Adrenal gland (tissue), 9 donors: ENCODE measurements at regions not wholly inside any gene's neighbourhood (a gene's known extent, or its start where the extent isn't known, plus 50 kb on each side); places are given as distances from the start of the nearest gene placed in this dataset.

Source experiments
- DNase-seq, 7 donors: peaks; one replicate each; pipeline ENCODE4 v3.0.0-alpha.2; 2019 to 2020
- H3K27ac ChIP-seq, 5 donors: fragments of 200-600 bp; sonication (generic) in 4 of 5; 1 replicate in 3 of 5; 2 replicates in 2 of 5; pipeline versions ENCODE4 v1.5.1 to v1.8.0; 2016 to 2020; ENCODE audit warnings: mild to moderate bottlenecking in 1 of 5
- H3K27me3 ChIP-seq: fragments of 200-600 bp; 2 replicates; pipeline ENCODE4 v1.8.0; 2021
- H3K36me3 ChIP-seq, 2 donors: fragments of 200-600 bp; replicated peaks in 1 of 2; 1 replicate in 1 of 2; 2 replicates in 1 of 2; pipeline versions ENCODE4 v1.5.1 to v1.8.0; 2018 to 2022
- H3K4me1 ChIP-seq, 2 donors: fragments of 200-600 bp; replicated peaks in 1 of 2; 1 replicate in 1 of 2; 2 replicates in 1 of 2; pipeline versions ENCODE4 v1.5.1 to v1.8.0; 2018 to 2021
- H3K4me3 ChIP-seq, 4 donors: fragments of 200-600 bp; sonication (generic) in 3 of 4; one replicate each; pipeline ENCODE4 v1.5.1; 2016 to 2018
- H3K9me3 ChIP-seq, 3 donors: fragments of 200-600 bp; sonication (generic) in 1 of 3; replicated peaks in 1 of 3; 1 replicate in 2 of 3; 2 replicates in 1 of 3; pipeline versions ENCODE4 v1.5.1 to v1.8.0; 2016 to 2021
- POLR2A ChIP-seq, 2 donors: fragments of 450-650 bp; IDR thresholded peaks; one replicate each; pipeline ENCODE4 v1.6.1; 2017; ENCODE audit warnings: antibody characterized with exemption in 2 of 2, mild to moderate bottlenecking in 2 of 2, moderate library complexity in 1 of 2
- WGBS, 4 donors: extraction: QIAGEN DNeasy Blood & Tissue Kit in 2 of 4; methylation state at CpG; one replicate each; pipeline versions ENCODE4 v1.1.5 to v1.1.7; 2013 to 2017; 5-methylcytosine and 5-hydroxymethylcytosine counted together
- intact Hi-C, 2 donors: fragments of 100-400 bp; cut with DNase I; formaldehyde crosslinking; loops; one replicate each; pipeline versions ENCODE4 v1.14.1 to v1.15.0; 2022 to 2023
- TF ChIP-seq, protein P1 (sequence below), 6 experiments: fragments of 450-650 bp in 4 of 6; fragments of 200-600 bp in 2 of 6; sonication (generic) in 1 of 6; IDR thresholded peaks; 1 replicate in 5 of 6; 2 replicates in 1 of 6; pipeline versions ENCODE4 v1.5.1 to v1.8.0; 2016 to 2021; ENCODE audit warnings: antibody characterized with exemption in 6 of 6, mild to moderate bottlenecking in 2 of 6, moderate library complexity in 1 of 6
- donor health status: healthy with polysubstance abuse.
- donor health status: Bipolar disorder and iron deficiency.
- donor health status: DM: yes; HTN: yes; CAD: no.
- donor health status: DM: no; HTN: no; CAD: no.
- donor health status: DM: no; HTN: no; CAD: no.

GRCh38 chr20:57106030-57106682, 160.3 kb downstream of the BMP7 start:
- Histone ChIP-seq H3K9me3 (no peaks in the 10 kb centered on the region), H3K4me1 (no peaks in the 10 kb centered on the region), H3K4me3 (no peak overlapping the region), H3K27me3 (no peaks in the 10 kb centered on the region), H3K27ac (no peak overlapping the region), H3K36me3 (no peaks in the 10 kb centered on the region)
- no peak for DNase-seq
- TF ChIP-seq POLR2A (IDR thresholded peaks at IDR 0.05) = no peak
- TF ChIP-seq, protein P1, sequence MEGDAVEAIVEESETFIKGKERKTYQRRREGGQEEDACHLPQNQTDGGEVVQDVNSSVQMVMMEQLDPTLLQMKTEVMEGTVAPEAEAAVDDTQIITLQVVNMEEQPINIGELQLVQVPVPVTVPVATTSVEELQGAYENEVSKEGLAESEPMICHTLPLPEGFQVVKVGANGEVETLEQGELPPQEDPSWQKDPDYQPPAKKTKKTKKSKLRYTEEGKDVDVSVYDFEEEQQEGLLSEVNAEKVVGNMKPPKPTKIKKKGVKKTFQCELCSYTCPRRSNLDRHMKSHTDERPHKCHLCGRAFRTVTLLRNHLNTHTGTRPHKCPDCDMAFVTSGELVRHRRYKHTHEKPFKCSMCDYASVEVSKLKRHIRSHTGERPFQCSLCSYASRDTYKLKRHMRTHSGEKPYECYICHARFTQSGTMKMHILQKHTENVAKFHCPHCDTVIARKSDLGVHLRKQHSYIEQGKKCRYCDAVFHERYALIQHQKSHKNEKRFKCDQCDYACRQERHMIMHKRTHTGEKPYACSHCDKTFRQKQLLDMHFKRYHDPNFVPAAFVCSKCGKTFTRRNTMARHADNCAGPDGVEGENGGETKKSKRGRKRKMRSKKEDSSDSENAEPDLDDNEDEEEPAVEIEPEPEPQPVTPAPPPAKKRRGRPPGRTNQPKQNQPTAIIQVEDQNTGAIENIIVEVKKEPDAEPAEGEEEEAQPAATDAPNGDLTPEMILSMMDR (IDR thresholded peaks at IDR 0.05) = no peak
- WGBS, 4 donors = 74 to 85% (median 77%) methylated on average over 12 of the region's 12 CpGs
- intact Hi-C loops = no loop called here

DNA sequence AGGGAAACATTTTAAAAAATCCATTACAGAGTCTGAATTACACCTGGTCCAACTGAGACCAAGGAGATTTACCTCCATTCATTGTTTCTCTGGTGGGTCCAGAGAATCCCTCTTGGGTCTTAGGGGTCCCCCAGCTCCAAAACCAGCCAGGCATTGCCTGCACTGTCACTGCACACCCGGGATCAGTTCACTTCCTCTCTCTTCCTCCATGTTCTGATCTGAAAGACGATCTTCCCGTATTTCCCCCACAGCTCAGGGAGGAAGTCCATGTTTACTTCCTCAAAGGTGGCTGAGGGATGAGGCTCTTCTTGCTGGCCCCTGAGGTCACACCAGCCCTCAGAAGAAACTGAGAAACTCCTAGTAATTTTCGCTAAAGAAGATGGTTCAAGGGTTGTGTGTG, 159.7 kb downstream of the BMP7 start:
- 32 to 71% (median 54%) methylated on average over 3 to 4 of the region's 4 CpGs for WGBS, 4 donors
- intact Hi-C loops = no loop called here
- Histone ChIP-seq H3K9me3 (no peaks in the 10 kb centered on the region), H3K36me3 (no peaks in the 10 kb centered on the region), H3K4me3 (no peak overlapping the region), H3K27me3 (no peaks in the 10 kb centered on the region), H3K27ac (no peak overlapping the region), H3K4me1 (no peaks in the 10 kb centered on the region)
- DNase-seq = no peak
- no peak for TF ChIP-seq POLR2A (IDR thresholded peaks at IDR 0.05)
- TF ChIP-seq, protein P1 (IDR thresholded peaks at IDR 0.05) = no peak

GRCh38 chr20:57107208-57107607, 159.2 kb downstream of the BMP7 start:
- Histone ChIP-seq H3K36me3 (no peaks in the 10 kb centered on the region), H3K27ac (no peak overlapping the region), H3K4me3 (no peak overlapping the region), H3K4me1 (no peaks in the 10 kb centered on the region), H3K9me3 (no peaks in the 10 kb centered on the region), H3K27me3 (no peaks in the 10 kb centered on the region)
- TF ChIP-seq, protein P1 (IDR thresholded peaks at IDR 0.05) = no peak
- no peak for TF ChIP-seq POLR2A (IDR thresholded peaks at IDR 0.05)
- intact Hi-C loops = no loop called here
- 68 to 77% (median 74%) methylated on average over 7 to 13 of the region's 13 CpGs for WGBS, 4 donors
- no peak for DNase-seq

- Histone ChIP-seq H3K4me1 (no peaks in the 10 kb centered on the region), H3K9me3 (no peaks in the 10 kb centered on the region), H3K36me3 (no peaks in the 10 kb centered on the region), H3K27ac (no peak overlapping the region), H3K27me3 (no peaks in the 10 kb centered on the region), H3K4me3 (no peak overlapping the region)
- intact Hi-C loops = no loop called here
- 55 to 61% (median 59%) methylated on average over 4 of the region's 4 CpGs for WGBS, 4 donors
- TF ChIP-seq POLR2A (IDR thresholded peaks at IDR 0.05) = no peak
- TF ChIP-seq, protein P1 (IDR thresholded peaks at IDR 0.05) = no peak
- DNase-seq = no peak
These were observed 158.2 kb downstream of the BMP7 start for GRCh38 chr20:57108218-57108617.
